NCI-H2196 treated with DMSO at 0.1 percent for 48 hours (cell line): ENCODE measurements at regions not wholly inside any gene's neighbourhood (a gene's known extent, or its start where the extent isn't known, plus 50 kb on each side); places are given as distances from the start of the nearest gene placed in this dataset.

Experiments
- DNase-seq: peaks from one replicate; lab custom pipeline; 2025; ENCODE audit not compliant: unreplicated experiment; lab: John Stamatoyannopoulos, UW

DNA sequence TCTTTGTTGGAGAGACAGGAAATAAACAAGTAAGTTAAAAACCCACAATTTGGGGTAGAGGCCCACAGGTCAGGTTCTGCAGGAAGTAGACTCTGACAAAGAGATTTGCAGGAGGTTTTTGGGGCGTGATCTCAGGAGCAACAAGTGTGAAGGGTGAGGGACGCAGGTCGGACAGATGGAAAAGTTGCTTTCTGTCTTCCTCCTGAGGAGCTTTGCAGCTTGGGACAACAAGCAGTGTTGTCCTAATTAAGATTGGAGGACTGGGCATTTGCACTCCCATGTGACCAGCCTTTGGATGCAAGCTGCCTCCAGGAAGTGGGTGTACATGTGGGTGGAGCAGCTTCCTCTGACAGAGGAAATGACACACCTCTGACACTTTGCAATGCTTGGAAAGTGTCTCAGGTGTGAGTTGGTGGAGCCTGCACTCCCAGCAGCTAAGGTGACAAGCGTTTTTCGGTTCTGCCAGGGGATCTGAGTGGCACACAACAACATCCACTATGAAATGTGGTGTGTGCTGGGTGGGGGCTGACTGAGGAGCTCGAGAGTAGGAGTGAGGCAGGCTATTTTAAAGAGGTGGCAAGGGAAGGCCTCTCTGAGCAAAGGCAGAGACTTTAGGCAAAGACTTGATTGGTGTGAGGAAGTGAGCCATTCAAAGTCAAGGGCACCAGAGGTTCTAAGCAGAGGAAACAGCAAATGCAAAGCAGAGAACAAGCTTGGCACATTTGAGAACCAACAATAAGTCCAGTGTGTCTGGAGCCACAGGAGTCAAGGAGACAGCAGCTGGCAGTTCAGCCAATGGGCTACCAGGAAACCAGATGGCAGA, 339.8 kb upstream of the GATB start:
- no peak for DNase-seq

DNA sequence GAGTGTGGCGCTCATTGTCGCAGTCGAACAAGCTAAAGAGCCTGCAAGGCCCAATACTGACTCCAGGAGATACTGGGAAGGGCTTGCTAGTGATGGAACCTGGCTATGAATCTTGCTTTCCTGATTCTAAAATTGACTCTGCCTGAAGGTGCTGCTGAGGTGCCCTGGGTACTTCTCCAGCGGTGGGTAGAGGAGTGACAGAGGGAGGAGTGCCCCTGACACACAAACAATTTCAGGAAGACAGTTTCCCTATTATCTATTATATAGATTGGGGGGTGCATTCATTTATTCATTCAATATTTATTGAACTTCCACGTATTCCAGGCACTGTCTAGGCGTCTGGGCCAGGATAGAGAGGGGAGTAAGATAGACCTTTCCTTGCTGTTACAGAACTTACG, 339.2 kb upstream of the GATB start:
- no peak for DNase-seq

DNA sequence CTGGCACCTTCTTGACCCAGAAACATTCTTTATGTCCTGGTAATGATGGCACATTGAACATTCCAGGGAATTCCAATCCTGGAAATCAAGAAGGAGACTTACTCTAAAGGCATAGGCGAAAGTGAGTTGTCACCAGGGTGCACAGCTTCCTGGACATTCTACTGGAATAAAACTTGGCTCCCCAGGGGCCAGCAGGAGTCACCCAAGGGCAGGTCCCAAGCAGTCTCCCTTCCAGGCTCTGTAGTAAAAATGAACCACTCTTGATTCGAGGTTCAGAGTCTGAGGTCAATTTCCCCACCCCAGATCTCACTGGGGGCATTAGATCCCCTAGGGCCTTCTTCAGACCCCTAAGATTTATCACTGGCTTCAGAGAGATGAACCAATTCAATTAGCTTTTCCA, 338.7 kb upstream of the GATB start:
- DNase-seq: no peak

DNA sequence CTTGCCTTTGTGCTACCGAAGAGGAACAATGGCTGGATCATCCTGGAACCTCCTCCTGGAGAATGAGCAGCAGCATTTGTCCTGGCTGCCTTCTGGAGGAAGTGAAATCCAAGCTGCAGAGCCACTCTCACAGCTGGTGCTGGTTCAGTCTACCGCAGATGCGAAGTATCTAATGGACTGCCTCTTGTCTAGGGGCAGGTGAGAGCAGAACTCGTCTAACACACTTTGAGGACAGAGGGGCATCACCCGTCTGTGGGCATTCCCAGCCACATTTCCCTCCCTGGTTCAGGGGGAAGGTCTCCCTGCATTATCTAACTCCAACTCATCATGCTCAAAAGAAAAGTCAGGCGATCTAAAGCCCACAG, 338.2 kb upstream of the GATB start:
- DNase-seq: peak; percentile 23

DNA sequence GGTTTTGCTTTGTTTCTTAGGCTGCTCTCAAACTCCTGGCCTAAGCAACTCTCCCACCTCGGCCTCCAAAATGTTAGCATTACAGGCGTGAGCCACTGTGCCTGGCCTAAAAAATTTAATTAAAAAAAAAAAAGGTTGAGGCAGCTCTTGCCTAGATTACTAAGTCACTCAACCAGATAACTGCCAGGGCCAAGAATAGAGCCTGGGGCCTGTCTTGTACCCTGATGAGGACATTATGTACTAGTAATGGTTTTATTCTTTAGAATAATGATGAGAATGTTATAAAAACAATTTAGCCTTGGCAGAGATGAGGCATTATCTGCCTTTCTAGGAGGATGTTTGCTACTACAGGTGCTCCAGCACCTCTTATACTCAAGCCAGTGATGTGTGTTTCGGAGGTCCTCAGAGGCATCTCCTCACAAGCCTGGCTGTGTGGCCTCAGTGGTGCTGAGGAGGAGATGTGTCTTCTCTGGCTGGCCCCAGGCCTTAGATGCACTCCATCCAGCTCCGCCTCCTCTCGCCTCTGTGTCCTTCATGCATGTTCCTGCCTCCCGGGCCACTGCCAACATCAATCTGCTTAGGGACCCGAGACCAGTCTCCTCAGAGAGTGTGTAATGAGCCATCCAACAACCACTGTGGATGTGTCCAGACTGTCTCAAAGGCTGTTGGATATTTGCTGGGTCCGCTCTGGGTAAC, 337.7 kb upstream of the GATB start:
- DNase-seq: no peak

DNA sequence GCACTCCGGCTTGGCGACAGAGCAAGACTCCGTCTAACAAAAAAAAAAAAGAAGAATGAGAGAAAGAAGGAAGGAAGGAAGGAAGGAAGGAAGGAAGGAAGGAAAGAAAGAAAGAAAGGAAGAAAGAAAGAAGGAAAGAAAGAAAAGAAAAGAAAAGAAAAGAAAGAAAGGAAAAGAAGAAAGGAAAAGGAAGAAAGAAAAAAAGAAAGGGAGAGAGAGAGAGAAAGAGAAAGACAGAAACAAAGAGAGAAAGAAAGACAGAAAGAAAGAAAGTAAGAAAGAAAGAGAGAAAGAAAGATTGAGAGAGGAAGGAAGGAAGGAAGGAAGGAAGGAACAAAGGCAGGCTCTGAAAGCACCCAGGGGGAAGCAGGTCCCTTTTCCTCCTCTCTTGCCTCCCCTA, 336.6 kb upstream of the GATB start:
- DNase-seq: no peak

DNA sequence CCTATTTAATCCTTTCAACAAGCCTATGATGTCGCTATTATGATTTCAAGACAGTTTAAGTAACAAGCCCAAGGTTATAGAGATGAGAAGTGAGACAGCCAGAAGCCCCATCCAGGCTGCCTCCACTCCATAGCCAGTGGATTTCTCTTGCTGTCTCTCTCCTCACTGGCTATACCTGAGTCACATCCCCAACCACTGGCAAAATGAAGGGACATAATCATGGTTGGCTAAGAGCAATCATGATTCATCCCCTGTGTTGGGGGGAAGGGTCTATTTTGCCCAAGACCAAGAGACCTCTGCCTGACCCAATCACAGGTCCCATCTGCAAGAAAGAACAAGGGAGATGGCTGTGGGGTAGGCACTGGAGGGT, 334.9 kb upstream of the GATB start:
- DNase-seq: no peak

DNA sequence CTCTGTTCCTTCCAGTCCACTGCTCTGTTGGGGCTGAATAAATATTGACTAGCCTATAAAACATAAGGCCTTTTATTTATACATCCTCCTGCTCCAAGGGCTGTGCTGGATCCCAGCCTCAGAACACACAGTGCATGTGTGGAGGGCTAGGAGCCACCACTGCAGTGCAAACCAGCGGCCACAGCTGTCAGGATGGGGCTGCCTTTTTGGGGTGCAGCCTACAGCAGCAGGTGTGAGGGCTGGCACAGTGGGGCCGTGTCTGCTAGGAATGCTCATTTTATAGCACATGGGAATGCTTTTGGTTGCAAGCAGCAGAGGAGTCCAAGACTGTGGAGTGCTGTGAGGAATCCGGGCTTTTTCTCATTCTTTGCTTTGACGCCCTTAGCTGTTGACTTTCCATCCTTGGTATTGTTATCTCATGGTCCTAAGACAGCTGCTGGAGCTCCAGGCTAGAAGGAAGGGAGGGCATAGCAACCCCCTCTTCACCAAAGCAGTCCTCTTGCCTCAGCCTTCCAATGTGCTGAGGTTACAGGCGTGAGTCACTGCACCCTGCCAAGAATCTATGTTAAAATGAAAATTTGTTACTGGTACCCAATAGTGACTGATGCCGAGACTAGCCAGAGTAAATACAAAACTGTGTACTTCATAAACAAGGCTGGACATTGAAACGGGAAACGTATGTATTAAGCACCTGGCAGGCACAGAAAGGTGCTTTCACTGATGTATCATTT, 334.3 kb upstream of the GATB start:
- peak; percentile 37 for DNase-seq

DNA sequence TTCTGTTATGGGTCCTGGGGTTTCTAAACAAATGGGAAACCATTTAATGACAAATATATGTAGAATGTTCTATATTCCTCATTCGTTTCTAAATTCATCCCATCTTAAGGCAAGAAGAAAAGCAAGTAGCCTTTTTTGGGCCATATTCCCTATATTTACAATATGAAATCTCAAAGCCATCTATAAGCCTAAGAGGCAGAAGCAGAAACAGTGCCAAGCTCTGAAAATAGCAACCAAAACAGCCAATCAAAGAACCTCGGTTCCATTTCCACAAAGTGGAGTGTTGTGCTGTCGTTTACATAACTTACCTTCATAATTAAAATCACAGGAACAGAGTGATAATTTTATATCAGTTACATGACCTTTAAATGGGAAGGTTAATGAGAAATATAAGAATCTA, 330.6 kb upstream of the GATB start:
- no peak for DNase-seq

DNA sequence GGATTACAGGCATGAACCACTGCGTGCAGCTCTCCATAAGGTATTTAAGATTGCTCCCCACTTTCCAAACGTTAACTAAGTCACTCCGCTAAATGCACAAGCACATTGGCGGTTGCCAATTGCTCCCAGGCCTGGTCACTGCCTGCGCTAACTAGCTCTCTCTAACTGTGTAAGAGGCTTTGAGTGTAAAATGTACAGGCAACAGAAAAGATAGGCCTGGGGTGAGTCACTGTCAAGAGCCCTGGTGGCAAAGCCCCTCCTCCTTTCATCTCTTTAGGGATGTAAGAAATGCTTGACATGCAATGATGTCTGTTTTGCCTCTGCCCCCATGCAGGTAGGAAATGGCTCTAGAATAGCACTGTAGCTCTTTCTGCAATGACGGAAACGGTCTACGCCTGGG, 329.7 kb upstream of the GATB start:
- no peak for DNase-seq

DNA sequence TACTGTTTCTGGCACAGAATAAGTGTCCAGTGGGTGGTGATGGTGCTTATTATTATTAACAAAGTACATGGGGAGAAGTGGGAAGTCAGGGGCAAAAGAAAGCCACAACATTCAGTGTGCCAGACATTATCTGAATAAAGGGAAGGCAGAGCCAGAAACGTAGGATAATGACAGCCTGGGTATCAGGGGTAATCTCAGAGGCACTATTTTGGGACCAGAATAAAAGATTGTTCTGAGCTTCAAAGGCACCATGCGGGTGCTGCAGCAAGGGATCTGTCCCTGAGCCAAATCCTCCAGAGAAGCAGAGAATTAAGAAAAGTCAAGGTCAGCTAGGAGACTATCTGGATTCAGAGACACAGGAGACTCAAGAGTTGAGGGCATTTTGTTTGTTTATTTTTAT, 328.8 kb upstream of the GATB start:
- DNase-seq: no peak

DNA sequence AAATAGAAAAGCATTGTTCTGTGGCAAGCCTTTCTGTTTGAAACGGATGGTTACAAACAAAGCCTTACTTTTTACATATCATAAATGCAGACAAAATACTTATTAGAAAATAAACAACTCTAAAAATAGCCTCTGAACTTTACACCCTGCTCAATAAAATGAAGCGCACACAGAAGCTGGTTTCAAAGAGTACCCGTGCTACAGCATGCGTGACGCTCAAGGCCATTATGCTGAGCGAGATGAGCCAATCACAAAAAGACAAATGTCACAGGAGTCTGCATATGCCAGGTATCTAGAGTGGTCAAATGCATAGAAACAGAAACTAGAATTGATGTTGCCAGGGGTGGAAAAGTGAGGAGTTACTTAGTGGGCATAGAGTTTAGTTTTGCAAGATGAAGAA, 326.5 kb upstream of the GATB start:
- no peak for DNase-seq

DNA sequence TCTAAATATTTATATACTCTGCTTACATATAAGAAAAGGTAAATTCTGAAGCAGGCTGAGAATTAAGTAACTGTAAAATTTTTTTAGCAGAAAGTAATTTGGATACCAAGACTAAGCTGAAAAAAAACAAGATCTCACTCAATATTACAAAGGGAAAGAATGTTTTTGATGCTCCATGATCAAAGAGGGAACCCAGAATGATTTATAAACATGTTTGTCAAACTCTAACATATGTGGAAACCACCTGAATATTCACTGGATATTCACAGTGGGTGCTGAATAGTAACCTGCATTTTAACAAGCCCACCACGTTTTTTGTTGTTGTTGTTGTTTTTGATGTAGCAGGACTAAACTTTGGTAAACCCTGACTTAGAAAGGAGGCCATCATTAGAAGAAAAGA, 324.9 kb upstream of the GATB start:
- DNase-seq: no peak

DNA sequence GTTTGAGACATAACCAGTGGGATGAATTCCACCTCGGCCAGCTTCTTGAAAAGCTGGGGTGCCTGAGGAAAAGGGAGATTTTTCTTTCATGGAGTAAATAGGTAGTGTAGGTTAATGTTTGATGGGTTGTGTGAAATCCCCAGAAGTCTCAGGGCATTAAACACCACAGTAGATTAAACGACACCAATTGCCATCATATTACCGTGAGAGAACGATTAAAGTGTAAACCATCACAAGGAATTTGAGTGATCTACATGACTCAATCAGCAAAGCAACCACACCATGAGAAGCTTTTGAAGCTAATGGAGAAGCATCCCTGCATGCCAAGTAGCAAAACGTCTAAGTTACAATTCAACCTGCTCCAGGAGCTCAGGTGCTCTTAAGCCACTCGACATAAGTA, 322.5 kb upstream of the GATB start:
- DNase-seq: no peak

DNA sequence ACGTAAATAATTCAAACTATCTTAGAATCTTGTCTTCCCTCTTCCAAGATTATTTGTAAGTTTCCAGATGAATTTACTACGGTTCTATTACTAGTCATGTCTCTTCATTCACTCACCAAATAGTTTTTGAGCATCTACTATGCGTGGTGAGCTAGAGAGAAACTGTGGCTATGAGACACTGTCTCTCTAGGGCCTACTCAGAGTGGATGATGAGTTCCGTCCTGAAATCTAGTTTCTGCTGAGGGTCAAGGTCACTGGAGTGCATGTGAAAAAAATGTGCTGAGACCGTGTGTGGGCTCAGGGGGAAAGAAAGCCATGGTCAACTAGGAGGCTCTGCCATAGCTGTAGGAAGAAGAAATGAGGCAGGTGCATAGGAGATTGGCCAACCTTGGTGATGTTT, 320.2 kb upstream of the GATB start:
- DNase-seq: no peak

DNA sequence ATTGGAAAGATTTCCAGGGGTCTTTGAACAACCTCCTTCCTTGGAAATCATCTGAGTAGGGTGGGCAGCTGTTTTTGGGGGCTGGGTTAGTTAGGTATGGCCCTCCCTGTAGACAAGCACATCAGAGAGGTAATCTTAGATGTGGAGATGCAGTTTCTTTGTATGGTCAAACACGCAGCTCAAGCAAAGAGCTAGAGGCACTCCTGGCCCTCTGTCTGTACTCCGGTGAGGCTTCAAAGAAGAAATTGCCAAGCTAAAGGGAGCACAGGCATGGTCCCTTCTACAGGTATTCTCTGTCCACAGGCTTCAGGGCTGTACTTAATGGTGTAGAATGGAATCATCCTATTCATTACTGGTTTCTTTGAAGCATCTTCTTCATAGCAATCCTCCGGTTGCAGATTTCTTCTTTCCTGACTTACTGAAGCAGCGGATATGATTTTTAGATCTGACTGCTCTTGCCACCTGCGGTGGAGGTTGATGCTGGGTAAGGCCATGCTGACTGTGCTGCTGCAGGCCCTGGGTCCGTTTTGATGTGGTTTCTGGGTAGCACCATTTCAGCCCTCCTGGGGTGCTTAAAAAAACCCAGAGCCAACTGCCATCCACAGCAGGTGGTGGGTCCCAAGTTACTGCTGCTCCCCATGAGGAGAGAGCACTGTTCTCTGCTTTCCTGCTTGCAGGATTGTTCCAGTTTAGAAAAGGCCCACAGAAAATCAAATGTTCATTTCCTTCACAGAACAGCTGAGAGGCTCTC, 318.9 kb upstream of the GATB start:
- DNase-seq: no peak

DNA sequence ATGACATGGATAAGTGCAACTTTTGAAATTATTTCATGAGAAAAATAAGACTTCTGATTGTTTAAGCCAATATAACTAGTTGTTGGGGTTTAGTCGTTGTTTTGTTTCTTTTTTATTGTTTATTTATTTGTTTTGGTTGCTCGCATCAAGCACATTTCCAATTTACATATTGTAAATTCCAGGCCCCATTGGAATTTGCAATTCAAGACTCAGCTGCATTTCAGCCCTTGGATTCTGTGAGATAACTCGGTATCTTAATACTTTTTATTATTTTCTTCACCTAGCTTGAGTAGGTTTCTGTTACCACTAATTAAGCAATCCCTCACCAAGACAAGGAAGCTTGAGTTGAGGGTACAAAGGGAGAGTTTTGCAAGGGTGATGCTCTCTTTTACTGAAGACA, 318.3 kb upstream of the GATB start:
- DNase-seq: no peak

DNA sequence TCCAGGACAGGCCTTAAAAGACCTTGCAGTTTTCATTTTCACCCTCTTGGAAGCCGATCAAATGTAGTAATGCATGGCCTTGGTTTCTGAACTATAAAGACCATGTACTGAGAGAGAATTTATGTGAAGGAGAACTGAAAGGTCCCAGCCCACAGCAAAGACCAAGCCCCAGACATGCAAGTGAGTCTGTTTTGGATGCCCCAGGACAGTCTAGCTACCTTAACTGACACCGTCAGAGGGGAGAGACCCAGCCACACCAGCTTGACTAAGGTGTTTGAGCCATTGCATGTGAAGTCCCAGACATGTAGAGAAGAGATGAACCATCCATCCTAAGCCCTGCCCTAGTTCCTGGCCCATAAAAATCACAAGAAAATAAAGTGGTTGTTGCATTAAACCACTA, 316.8 kb upstream of the GATB start:
- DNase-seq: no peak

DNA sequence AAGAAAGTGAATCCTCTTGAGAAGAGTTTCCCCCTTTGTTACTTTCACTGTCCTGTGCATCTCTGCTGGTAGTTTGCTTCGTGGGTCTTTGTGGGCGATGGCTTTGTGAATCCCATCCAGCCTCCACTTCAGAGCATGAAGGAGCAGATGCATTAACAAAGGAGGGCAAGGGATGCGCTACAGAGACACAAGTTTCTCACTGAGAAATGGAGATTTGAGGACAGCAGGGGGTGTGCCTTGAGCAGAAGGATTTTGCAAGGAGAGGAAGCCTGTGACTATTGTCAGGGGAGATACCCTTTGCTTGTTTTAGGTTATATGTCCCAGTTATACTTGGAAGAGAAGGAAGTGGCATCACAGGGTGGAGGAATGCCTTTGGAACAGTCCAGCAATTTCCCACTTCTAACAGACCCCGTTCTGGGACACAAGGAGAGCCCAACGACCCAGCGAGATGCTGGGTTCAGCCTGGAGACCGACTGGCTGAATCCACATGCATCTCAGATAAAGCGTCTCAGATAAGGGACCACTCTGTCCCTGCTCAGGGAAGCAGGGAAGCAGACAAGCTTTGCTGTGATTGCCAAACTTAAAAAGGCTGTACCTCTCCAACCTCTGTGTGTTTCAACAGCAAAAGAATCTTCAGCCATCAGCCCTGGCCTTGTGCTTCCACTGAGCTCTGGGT, 314.6 kb upstream of the GATB start:
- DNase-seq: no peak

DNA sequence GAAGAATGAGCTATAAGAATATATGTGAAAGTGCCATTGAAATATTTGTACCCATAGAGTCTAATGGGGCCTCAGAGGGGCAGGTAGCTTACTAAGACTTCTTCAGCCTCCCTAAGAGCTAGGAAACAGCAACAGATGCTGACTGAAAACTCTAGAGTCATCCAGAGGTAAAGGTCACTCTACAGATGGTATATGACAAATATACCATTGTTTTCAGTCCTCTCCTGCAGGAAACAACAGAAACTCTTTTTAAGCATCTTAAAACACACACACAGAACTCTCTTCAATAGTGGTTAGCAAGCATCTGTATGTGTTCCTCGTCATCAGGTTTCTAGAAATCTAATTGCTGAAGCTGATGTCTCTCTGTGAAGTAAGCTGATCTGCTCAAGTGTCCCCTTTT, 313.8 kb upstream of the GATB start:
- DNase-seq: no peak

DNA sequence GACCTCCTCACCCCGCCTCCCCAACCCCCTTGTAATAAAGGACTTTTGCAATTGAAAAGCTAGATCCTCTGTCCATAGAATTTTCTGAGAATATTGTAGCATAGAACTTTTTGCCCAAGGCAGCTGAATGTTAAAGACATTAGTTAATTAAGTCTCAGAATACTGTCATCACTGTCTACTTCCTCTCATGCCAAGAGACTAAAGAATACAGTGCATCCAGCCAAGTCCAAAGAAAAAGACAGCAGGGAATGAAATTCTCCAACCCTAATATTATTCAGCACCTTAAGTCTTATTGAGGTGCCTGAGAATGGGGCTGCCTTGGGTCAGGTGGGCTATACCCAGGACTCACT, 313.3 kb upstream of the GATB start:
- no peak for DNase-seq
